DOHH2 (cell line): ENCODE measurements at regions not wholly inside any gene's neighbourhood (a gene's known extent, or its start where the extent isn't known, plus 50 kb on each side); places are given as distances from the start of the nearest gene placed in this dataset.

ENCODE experiments used
- H3F3A ChIP-seq: fragments of 200-600 bp; sonication (generic), shearing (Covaris generic); 2 replicates; pipeline ENCODE4 v1.6.0; 2016; ENCODE audit warnings: antibody characterized with exemption, mild to moderate bottlenecking; ENCODE audit not compliant: control insufficient read depth, insufficient read depth
- H3K27ac ChIP-seq: fragments of 200-600 bp; sonication (generic); 2 replicates; pipeline ENCODE4 v1.5.1; 2014; ENCODE audit warnings: low read depth, mild to moderate bottlenecking, low read length, moderate library complexity
- H3K27me3 ChIP-seq: fragments of 200-600 bp; sonication (generic); 2 replicates; pipeline ENCODE4 v1.6.1; 2014; ENCODE audit warnings: mild to moderate bottlenecking, low read length, mixed read lengths; ENCODE audit not compliant: control insufficient read depth
- H3K36me3 ChIP-seq: fragments of 200-600 bp; sonication (generic); 2 replicates; pipeline ENCODE4 v1.6.1; 2014; ENCODE audit warnings: mild to moderate bottlenecking, low read length, moderate library complexity, mixed read lengths; ENCODE audit not compliant: control insufficient read depth
- H3K4me1 ChIP-seq: fragments of 200-600 bp; sonication (generic); 2 replicates; pipeline ENCODE4 v1.6.1; 2014; ENCODE audit warnings: mild to moderate bottlenecking, low read length, mixed read lengths; ENCODE audit not compliant: control insufficient read depth
- H3K4me2 ChIP-seq: fragments of 200-600 bp; sonication (generic); 2 replicates; pipeline ENCODE4 v1.6.0; 2014; ENCODE audit warnings: mild to moderate bottlenecking, low read length, moderate library complexity
- H3K4me3 ChIP-seq: fragments of 200-600 bp; sonication (generic); 2 replicates; pipeline ENCODE4 v1.5.1; 2014; ENCODE audit warnings: mild to moderate bottlenecking, low read length, mixed read lengths
- H3K79me2 ChIP-seq: fragments of 200-600 bp; sonication (generic); 2 replicates; pipeline ENCODE4 v1.6.1; 2014; ENCODE audit warnings: mild to moderate bottlenecking, low read length, mixed read lengths; ENCODE audit not compliant: control insufficient read depth
- H3K9me2 ChIP-seq: fragments of 200-600 bp; sonication (generic); replicated peaks from 2 replicates; pipeline ENCODE4 v1.6.1; 2014; ENCODE audit warnings: mild to moderate bottlenecking, low read length, mixed read lengths; ENCODE audit not compliant: control insufficient read depth
- H3K9me3 ChIP-seq: fragments of 200-600 bp; sonication (generic); 2 replicates; pipeline ENCODE4 v1.6.1; 2014; ENCODE audit warnings: antibody characterized with exemption, low read length, mixed read lengths; ENCODE audit not compliant: control insufficient read depth, insufficient read depth
- H4K20me1 ChIP-seq: fragments of 200-600 bp; sonication (generic); 2 replicates; pipeline ENCODE4 v1.6.0; 2014; ENCODE audit warnings: low read depth, mild to moderate bottlenecking, antibody characterized with exemption, low read length, moderate library complexity; ENCODE audit not compliant: control insufficient read depth, insufficient read depth
- CTCF ChIP-seq: fragments of 200-600 bp; sonication (generic); IDR thresholded peaks from one replicate; pipeline ENCODE4 v1.5.1; 2014; ENCODE audit warnings: antibody characterized with exemption, mild to moderate bottlenecking, low read depth, low read length; ENCODE audit not compliant: poor library complexity, severe bottlenecking
- EZH2phosphoT487 ChIP-seq: fragments of 200-600 bp; sonication (generic); IDR thresholded peaks from 2 replicates; pipeline ENCODE4 v1.6.1; 2017; ENCODE audit warnings: borderline replicate concordance, mild to moderate bottlenecking, antibody characterized with exemption, low read length, moderate library complexity, mixed read lengths

- Histone ChIP-seq H3K4me3 (no peak overlapping the region), H3K9me2 (no peaks in the 10 kb centered on the region), H3K27ac (no peak overlapping the region), H4K20me1 (no peaks in the 10 kb centered on the region), H3K9me3 (no peaks in the 10 kb centered on the region), H3F3A (no peaks in the 10 kb centered on the region), H3K79me2 (no peaks in the 10 kb centered on the region), H3K27me3 (no peaks in the 10 kb centered on the region), H3K36me3 (no peaks in the 10 kb centered on the region), H3K4me1 (no peaks in the 10 kb centered on the region), H3K4me2 (no peak overlapping the region)
- TF ChIP-seq CTCF: no peak
- TF ChIP-seq EZH2phosphoT487: no peak
Measured at GRCh38 chr1:188931506-188931905, 1546.2 kb downstream of the BRINP3 start.

- no peak overlapping the region for H3K4me3 ChIP-seq
- H3F3A ChIP-seq: no peaks in the 10 kb centered on the region
- no peak overlapping the region for H3K4me2 ChIP-seq
- H3K27ac ChIP-seq: no peak overlapping the region
- H4K20me1 ChIP-seq: no peaks in the 10 kb centered on the region
- H3K4me1 ChIP-seq: no peaks in the 10 kb centered on the region
- no peaks in the 10 kb centered on the region for H3K79me2 ChIP-seq
- no peaks in the 10 kb centered on the region for H3K9me2 ChIP-seq
- no peaks in the 10 kb centered on the region for H3K36me3 ChIP-seq
- TF ChIP-seq CTCF (no peak), EZH2phosphoT487 (no peak)
- no peaks in the 10 kb centered on the region for H3K9me3 ChIP-seq
- H3K27me3 ChIP-seq: no peaks in the 10 kb centered on the region
Measured at GRCh38 chr1:188937965-188938551, 1539.6 kb downstream of the BRINP3 start.

GRCh38 chr1:188941986-188942385, 1535.7 kb downstream of the BRINP3 start:
- H3K27me3 ChIP-seq: no peaks in the 10 kb centered on the region
- no peaks in the 10 kb centered on the region for H3F3A ChIP-seq
- no peaks in the 10 kb centered on the region for H3K36me3 ChIP-seq
- no peaks in the 10 kb centered on the region for H3K79me2 ChIP-seq
- H3K27ac ChIP-seq: no peak overlapping the region
- no peaks in the 10 kb centered on the region for H3K9me3 ChIP-seq
- H4K20me1 ChIP-seq: no peaks in the 10 kb centered on the region
- no peaks in the 10 kb centered on the region for H3K4me1 ChIP-seq
- TF ChIP-seq CTCF (no peak), EZH2phosphoT487 (no peak)
- H3K4me3 ChIP-seq: no peak overlapping the region
- no peaks in the 10 kb centered on the region for H3K9me2 ChIP-seq
- H3K4me2 ChIP-seq: no peak overlapping the region
